Fibroblast of skin of back (primary cell): ENCODE measurements at regions not wholly inside any gene's neighbourhood (a gene's known extent, or its start where the extent isn't known, plus 50 kb on each side); places are given as distances from the start of the nearest gene placed in this dataset.

Experiments
- DNase-seq: peaks from one replicate; pipeline ENCODE4 v3.0.0-alpha.2; 2013

DNA sequence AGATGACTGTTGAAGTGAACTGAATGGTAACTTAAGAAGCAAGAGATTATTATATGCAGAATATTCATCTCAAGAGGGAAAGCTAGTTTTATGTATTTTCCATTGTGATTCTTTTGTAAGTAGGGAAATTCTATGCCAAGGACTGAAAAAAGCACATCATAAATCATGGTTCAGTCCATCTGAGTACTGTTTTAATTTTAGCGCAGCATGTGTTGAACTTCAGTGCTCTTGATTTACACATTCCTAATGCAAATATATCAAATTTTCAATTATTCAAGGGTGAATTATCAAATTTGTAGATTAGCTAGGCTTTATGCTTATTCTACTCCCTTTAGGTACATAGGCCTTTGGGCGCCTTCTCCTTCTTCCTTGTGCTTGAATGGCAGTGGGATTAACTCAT, 50.3 kb upstream of the TCF12 start:
- no peak for DNase-seq

- DNase-seq = peak; percentile 22
Observed at GRCh38 chr15:56866803-56867202, 51.6 kb upstream of the TCF12 start.

- DNase-seq = no peak
Observed at GRCh38 chr15:56857828-56858227, 60.6 kb upstream of the TCF12 start.

DNA sequence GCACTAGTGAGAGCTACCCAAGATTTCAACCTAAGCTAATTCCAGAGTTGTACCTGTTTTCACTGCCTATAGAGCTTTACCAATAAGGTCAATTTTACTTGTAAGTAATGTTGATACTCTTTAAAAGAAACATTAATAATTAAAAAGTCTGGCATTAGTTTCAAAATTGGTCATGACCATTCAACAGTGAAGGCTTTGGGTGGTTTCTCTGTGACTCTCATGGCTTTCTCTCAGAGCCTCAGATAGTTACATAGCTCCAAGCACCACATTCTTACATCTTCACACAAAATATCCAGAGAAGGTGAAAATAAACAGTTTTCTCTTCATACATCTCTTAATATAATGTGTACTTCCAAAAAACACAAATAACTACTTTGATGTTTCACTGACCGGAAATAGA, 61.5 kb upstream of the TCF12 start:
- no peak for DNase-seq

DNA sequence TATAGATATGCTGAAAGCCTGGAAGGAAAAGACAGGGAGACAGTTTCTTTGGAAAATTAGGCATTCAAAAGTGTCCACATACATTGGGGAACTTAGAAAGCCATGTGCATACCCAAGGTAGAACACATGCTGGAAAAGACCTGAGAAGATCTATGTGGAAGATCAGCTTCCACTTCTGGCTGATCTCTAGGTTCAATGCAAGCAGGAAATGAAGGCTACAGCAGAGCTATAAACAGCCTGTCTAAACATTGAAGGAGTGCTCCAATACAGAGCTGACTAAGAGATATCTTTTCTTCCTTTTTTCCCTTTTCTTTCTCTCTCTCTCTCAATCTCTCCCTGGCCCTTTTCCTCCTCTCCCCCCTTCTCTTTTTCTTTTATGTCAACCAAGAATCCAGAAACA, 73.6 kb upstream of the TCF12 start:
- DNase-seq = no peak

DNA sequence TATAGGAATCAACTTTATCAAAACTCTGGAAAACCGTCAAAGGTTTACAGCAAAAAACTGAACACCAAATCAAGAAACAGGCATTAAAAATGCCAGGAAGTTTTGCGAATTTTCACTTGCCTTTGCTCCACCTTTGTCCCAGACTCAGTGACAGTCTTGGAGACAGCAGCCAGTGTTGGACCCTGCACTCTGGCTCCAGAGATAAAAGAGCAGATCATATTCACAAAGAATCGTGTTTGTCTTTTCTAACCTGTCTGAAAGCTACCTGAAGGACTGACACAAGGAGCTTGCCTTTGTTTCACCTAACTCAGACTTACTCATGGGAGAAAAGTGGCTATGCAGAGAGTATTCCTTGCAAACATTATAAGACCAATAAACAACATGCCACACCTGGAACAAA, 74.0 kb upstream of the TCF12 start:
- DNase-seq = no peak

GRCh38 chr15:56839641-56840040, 78.8 kb upstream of the TCF12 start:
- no peak for DNase-seq

DNA sequence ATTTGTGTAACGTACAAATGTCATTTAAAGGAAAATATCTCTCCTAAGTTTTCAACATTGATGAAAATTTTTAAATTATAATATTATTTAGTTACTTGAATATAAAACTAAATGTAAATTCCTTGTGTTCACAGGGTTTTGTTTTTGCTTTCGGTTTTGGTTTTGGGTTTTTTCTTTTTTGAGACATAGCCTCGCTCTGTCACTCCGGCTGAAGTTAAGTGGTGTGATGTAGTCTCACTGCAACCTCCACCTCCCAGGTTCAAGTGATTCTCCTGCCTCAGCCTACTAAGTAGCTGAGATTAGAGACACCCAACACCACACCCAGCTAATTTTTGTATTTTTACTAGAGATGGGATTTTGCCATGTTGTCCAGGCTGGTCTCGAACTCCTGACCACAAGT, 79.3 kb upstream of the TCF12 start:
- DNase-seq = no peak

GRCh38 chr15:56838085-56838484, 80.4 kb upstream of the TCF12 start:
- DNase-seq = no peak

GRCh38 chr15:56837273-56837672, 81.2 kb upstream of the TCF12 start:
- peak; percentile 81 for DNase-seq

GRCh38 chr15:56835718-56836171, 82.7 kb upstream of the TCF12 start:
- no peak for DNase-seq

DNA sequence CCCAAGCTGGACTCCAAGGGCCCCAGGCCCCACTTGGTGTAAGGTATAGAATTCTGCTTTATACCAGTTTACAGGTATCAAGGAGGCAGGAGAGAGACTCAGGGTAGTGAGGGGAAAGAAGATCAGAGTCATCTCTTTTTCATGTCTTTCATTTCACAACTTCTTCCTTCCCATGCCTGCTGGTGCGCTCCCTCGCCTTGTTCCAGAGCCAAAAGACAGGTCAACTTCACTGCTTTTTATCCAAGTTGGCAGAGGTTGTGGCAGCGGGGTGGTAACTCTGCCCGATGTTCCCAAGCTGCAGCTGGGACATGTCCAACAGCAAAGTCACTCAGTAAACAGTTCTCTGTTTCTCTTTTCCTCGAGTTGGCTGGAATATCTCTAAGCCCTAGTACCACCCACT, 86.3 kb upstream of the TCF12 start:
- DNase-seq = no peak

- no peak for DNase-seq
Observed at GRCh38 chr15:56831467-56832005, 86.9 kb upstream of the TCF12 start.

- no peak for DNase-seq
Observed at GRCh38 chr15:56824175-56824574, 90.9 kb upstream of the ZNF280D start.

- peak; percentile 66 for DNase-seq
Observed at GRCh38 chr15:56821721-56822425, 88.6 kb upstream of the ZNF280D start.

DNA sequence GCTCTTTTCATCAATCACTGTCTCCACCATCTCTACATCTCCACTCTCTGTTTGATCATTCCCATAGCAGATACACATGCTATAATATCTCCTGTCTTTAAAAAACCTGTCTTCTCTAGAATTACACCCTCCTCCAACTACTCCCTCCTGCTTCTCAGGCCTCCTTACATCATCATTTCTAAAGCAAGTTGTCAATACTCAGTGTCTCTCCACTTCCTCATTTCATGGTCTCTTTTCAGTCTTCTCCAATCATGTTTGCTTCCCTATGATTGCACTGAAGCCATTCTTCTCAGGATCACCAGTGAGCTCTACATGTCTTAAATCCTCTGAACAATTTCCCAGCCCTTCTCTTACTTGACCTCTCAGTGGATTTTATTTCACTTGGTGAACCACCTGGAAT, 87.0 kb upstream of the ZNF280D start:
- no peak for DNase-seq

- DNase-seq = peak; percentile 87
Observed at GRCh38 chr15:56817321-56818080, 84.2 kb upstream of the ZNF280D start.

- no peak for DNase-seq
Observed at GRCh38 chr15:56816781-56817180, 83.5 kb upstream of the ZNF280D start.

GRCh38 chr15:56815247-56815646, 81.9 kb upstream of the ZNF280D start:
- DNase-seq = no peak

- no peak for DNase-seq
Observed at GRCh38 chr15:56814429-56814828, 81.1 kb upstream of the ZNF280D start.

DNA sequence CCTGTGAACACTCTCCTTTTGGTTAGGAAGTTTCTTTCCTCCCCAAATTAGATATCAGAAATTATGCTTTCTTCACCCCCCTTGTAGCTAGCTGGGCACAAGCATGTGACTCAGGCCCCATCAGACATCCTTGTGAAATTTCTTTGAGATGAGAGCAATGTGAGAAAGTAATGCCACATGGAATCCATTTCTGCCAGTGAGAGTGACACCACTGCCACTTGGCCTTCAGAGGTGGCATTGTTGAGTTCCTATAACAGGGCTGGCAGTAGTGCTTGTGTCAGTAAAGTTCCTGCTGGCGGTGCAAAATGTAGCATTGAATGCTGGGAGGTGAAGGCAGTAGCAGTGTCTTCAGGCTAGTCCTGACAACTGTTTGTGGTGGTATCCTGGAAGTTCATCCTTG, 80.7 kb upstream of the ZNF280D start:
- DNase-seq = peak; percentile 57

GRCh38 chr15:56812961-56813360, 79.7 kb upstream of the ZNF280D start:
- DNase-seq = no peak

DNA sequence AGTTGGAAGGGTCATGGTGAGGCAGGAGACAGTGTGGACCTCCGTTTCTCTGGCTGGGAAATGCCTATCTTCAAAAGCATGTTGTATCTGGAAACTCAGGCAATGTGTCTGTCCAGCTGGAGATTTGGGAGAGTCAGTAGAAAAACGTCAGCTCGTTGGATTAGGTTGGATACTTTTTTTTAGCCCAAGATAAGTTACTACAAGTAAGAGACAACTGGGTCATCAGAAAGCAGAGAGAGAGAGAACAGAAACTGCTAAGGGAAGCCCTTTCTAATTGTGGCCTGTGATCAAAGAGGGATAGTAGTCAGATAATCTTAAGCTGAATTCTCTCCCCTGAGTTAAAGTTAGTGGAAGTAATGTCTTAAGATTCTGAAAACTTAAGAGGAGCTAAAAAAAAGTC, 78.9 kb upstream of the ZNF280D start:
- DNase-seq = no peak

DNA sequence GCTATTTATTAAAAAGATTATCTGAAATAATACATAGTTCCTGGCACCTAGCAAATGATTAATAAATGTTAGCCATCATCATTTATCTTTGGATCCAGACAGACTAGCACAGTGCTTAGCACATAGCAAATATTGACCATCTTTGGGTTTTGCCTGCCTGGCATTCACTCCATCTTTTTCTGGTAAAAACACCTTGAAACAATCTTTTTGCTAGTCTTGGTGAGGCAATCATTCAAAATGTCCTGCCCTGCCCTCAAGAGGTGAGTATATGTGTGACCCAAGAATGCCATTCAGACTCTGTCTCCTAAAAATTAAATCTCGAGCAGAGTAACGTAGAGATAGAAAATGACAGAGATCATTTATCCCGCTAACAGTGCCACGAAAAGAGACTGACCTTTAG, 78.3 kb upstream of the ZNF280D start:
- no peak for DNase-seq
